Activated naive CD8-positive, alpha-beta T cell treated with anti-CD3 and anti-CD28 coated beads for 36 hours (primary cell): ENCODE measurements at regions not wholly inside any gene's neighbourhood (a gene's known extent, or its start where the extent isn't known, plus 50 kb on each side); places are given as distances from the start of the nearest gene placed in this dataset.
A peak's percentile ranks its signal among the peaks of the same experiment; 100 is the strongest.

Experiments
- DNase-seq: peaks from one replicate; pipeline ENCODE4 v3.0.0; 2021
- H3K27ac Mint-ChIP-seq: one replicate; pipeline ENCODE4 v1.8.0; 2022; ENCODE audit warnings: mild to moderate bottlenecking, moderate library complexity, mixed read lengths
- H3K27me3 Mint-ChIP-seq: one replicate; pipeline ENCODE4 v1.8.0; 2022; ENCODE audit warnings: mild to moderate bottlenecking, mixed read lengths
- H3K36me3 Mint-ChIP-seq: one replicate; pipeline ENCODE4 v1.8.0; 2021; ENCODE audit warnings: mild to moderate bottlenecking, mixed read lengths
- H3K4me1 Mint-ChIP-seq: one replicate; pipeline ENCODE4 v1.8.0; 2021; ENCODE audit warnings: mixed read lengths
- H3K4me3 Mint-ChIP-seq: one replicate; pipeline ENCODE4 v1.8.0; 2022; ENCODE audit warnings: mild to moderate bottlenecking, moderate library complexity, mixed read lengths
- H3K9me3 Mint-ChIP-seq: one replicate; pipeline ENCODE4 v1.8.0; 2022; ENCODE audit warnings: mixed read lengths

DNA sequence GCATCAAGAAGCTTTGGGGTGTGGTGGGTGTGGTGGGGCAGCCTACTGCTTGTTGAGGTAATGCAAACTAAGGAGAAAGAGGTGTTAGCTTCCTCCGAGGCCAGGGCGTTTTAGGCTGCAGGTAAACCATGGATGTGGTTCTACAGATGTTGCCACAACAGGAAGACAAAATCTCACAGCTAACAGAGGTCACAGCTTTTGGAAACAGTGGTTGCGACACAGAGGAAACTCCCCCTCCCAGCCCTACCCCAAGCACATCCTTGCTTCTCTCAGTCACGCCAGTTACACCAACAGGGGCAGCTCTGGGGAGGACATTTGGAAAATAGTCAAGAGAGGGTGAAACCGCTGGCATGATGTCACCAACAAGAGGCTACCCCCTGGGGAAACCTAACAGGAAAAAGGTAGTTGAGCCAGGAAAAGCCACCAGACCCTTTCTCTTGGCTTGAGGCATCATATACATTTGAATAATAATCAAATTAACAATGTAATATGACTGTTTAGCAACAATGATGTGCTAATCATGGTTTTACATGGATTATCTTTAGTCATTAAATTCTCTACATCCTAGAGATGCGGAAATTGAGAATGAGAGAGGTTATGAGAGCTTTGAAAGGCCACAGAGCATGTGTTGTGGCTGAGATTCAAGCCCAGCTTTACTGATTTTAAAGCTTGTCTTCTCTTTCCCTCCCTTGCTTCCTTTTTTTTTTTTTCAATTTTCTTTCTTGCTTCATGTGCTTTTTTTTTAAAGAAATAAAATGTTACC, 82.2 kb upstream of the IL12B start:
- H3K27me3 Mint-ChIP-seq: no peaks in the 10 kb centered on the region
- peak; percentile 79 for DNase-seq
- peaks cover 6% of the 10 kb centered on the region for H3K9me3 Mint-ChIP-seq
- H3K36me3 Mint-ChIP-seq: peaks cover 5% of the 10 kb centered on the region
- H3K4me3 Mint-ChIP-seq: no peak overlapping the region
- peaks cover 53% of the 10 kb centered on the region for H3K4me1 Mint-ChIP-seq
- peak overlapping the region; percentile 80 for H3K27ac Mint-ChIP-seq

GRCh38 chr5:159414021-159414420, 83.7 kb upstream of the IL12B start:
- peaks cover 4% of the 10 kb centered on the region for H3K9me3 Mint-ChIP-seq
- no peak overlapping the region for H3K4me3 Mint-ChIP-seq
- no peak overlapping the region for H3K27ac Mint-ChIP-seq
- peaks cover 2% of the 10 kb centered on the region for H3K36me3 Mint-ChIP-seq
- DNase-seq: no peak
- no peaks in the 10 kb centered on the region for H3K27me3 Mint-ChIP-seq
- peaks cover 50% of the 10 kb centered on the region for H3K4me1 Mint-ChIP-seq

DNA sequence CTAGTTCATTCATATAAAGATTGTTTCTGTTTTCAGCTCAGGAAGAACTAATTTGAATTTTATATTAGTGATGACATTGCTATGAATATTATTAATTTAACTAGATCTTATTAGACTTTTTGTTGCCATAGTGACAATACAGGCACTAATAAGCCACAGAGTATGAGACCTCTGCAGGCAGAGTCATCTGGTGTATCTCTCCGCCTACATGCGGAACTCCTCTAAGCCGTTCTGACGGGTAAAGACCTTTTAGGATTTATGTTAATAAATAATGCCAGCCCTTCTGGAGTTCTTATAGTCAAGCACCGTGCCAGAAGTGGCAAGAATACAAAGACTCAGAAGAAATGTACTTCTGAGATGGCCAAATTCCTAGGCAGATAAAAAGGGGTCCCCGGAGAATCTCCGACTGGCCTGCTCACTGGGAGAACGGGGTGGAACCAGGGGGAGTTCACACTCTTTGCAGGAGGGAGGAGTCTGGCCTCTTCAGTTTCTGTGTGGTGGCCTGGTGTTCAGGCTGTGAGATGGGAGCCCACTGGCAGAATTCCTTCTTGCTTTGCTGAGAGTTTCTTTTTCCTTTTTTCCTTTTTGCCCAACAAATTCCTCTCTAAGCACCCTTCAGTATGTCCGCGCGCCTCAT, 85.1 kb upstream of the IL12B start:
- Mint-ChIP-seq H3K27me3 (no peaks in the 10 kb centered on the region), H3K9me3 (peaks cover 4% of the 10 kb centered on the region), H3K36me3 (peaks cover 2% of the 10 kb centered on the region), H3K4me1 (peaks cover 38% of the 10 kb centered on the region), H3K27ac (no peak overlapping the region), H3K4me3 (no peak overlapping the region)
- no peak for DNase-seq

- no peak for DNase-seq
- no peaks in the 10 kb centered on the region for H3K36me3 Mint-ChIP-seq
- H3K4me3 Mint-ChIP-seq: no peak overlapping the region
- no peaks in the 10 kb centered on the region for H3K27me3 Mint-ChIP-seq
- H3K27ac Mint-ChIP-seq: no peak overlapping the region
- peaks cover 28% of the 10 kb centered on the region for H3K4me1 Mint-ChIP-seq
- H3K9me3 Mint-ChIP-seq: peaks cover 3% of the 10 kb centered on the region
Measured at GRCh38 chr5:159416438-159416837, 86.2 kb upstream of the IL12B start.

DNA sequence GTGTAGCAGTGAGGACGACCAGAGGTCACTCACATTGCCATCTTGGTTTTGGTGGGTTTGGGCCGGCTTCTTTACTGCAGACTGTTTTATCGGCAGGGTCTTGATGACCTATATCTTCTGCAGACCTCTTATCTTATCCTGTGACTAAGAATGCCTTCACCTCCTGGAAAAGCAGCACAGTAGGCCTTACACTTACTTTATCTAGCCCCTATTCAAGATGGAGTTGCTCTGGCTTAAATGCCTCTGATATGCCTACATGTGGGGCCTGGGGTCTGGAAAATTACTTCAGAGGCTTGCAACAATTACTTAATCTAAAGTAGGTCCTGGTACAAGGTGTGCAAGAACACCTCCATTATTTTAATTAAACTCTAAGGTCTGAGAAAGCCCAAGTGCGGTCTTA, 86.9 kb upstream of the IL12B start:
- Mint-ChIP-seq H3K4me3 (no peak overlapping the region), H3K27ac (no peak overlapping the region), H3K9me3 (peaks cover 1% of the 10 kb centered on the region), H3K36me3 (no peaks in the 10 kb centered on the region), H3K27me3 (no peaks in the 10 kb centered on the region), H3K4me1 (peaks cover 20% of the 10 kb centered on the region)
- DNase-seq: no peak

DNA sequence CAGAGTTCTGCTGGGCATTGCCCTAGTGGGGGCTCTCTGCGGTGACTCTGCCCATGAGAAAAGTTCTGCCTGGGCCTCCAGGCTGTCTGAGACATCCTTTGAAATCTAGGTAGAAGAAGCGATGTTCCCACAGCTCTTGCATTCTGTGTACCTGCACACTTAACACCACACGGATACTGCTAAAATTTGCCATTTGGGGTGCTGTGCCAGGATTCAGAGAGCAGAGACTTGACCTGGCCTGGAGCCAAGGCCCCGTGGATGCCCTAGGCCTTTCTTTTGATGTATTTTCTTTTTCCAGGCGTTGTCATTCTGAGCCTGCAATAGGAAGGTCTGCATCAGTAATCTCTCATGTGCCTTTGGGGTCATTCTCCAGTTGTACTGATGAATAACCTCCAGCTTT, 89.3 kb upstream of the IL12B start:
- Mint-ChIP-seq H3K27me3 (no peaks in the 10 kb centered on the region), H3K36me3 (no peaks in the 10 kb centered on the region), H3K4me1 (peaks cover 3% of the 10 kb centered on the region), H3K9me3 (peaks cover 1% of the 10 kb centered on the region), H3K27ac (no peak overlapping the region), H3K4me3 (no peak overlapping the region)
- peak; percentile 18 for DNase-seq

- no peak for DNase-seq
- no peak overlapping the region for H3K4me3 Mint-ChIP-seq
- no peaks in the 10 kb centered on the region for H3K36me3 Mint-ChIP-seq
- peaks cover 1% of the 10 kb centered on the region for H3K9me3 Mint-ChIP-seq
- H3K4me1 Mint-ChIP-seq: no peaks in the 10 kb centered on the region
- no peaks in the 10 kb centered on the region for H3K27me3 Mint-ChIP-seq
- H3K27ac Mint-ChIP-seq: no peak overlapping the region
Measured at GRCh38 chr5:159420940-159421339, 90.7 kb upstream of the IL12B start.

GRCh38 chr5:159422361-159422760, 92.1 kb upstream of the IL12B start:
- H3K4me1 Mint-ChIP-seq: peaks cover 11% of the 10 kb centered on the region
- H3K27me3 Mint-ChIP-seq: no peaks in the 10 kb centered on the region
- no peak overlapping the region for H3K27ac Mint-ChIP-seq
- no peak overlapping the region for H3K4me3 Mint-ChIP-seq
- no peak for DNase-seq
- no peaks in the 10 kb centered on the region for H3K36me3 Mint-ChIP-seq
- peaks cover 1% of the 10 kb centered on the region for H3K9me3 Mint-ChIP-seq

- Mint-ChIP-seq H3K9me3 (peaks cover 1% of the 10 kb centered on the region), H3K27ac (no peak overlapping the region), H3K36me3 (no peaks in the 10 kb centered on the region), H3K4me1 (peaks cover 16% of the 10 kb centered on the region), H3K27me3 (no peaks in the 10 kb centered on the region), H3K4me3 (no peak overlapping the region)
- DNase-seq: no peak
Measured at GRCh38 chr5:159422910-159423309, 92.6 kb upstream of the IL12B start.

- DNase-seq: no peak
- Mint-ChIP-seq H3K27me3 (no peaks in the 10 kb centered on the region), H3K27ac (no peak overlapping the region), H3K9me3 (no peaks in the 10 kb centered on the region), H3K4me3 (no peak overlapping the region), H3K36me3 (no peaks in the 10 kb centered on the region), H3K4me1 (peaks cover 19% of the 10 kb centered on the region)
Measured at GRCh38 chr5:159424123-159424522, 93.8 kb upstream of the IL12B start.

DNA sequence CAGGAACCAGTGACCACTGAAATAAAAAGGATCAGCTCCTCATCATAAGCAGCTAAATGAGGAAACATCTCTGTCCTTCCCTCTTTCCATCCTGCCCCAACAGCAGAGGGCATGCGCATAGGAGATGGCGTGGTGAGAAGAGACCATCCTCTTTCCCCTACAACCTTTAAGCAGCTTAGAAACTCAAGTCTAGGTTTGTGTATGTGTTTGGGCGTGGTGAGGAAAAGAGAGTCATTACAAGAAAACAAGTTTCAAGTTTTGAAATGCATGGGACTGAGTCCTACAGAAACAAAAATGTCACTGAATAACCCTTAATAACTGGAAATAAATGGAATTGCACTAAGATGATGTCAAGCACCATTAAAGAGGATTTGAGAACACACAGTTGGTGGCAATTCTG, 96.4 kb upstream of the IL12B start:
- Mint-ChIP-seq H3K4me3 (no peak overlapping the region), H3K9me3 (no peaks in the 10 kb centered on the region), H3K4me1 (peaks cover 22% of the 10 kb centered on the region), H3K36me3 (no peaks in the 10 kb centered on the region), H3K27ac (no peak overlapping the region), H3K27me3 (no peaks in the 10 kb centered on the region)
- no peak for DNase-seq

DNA sequence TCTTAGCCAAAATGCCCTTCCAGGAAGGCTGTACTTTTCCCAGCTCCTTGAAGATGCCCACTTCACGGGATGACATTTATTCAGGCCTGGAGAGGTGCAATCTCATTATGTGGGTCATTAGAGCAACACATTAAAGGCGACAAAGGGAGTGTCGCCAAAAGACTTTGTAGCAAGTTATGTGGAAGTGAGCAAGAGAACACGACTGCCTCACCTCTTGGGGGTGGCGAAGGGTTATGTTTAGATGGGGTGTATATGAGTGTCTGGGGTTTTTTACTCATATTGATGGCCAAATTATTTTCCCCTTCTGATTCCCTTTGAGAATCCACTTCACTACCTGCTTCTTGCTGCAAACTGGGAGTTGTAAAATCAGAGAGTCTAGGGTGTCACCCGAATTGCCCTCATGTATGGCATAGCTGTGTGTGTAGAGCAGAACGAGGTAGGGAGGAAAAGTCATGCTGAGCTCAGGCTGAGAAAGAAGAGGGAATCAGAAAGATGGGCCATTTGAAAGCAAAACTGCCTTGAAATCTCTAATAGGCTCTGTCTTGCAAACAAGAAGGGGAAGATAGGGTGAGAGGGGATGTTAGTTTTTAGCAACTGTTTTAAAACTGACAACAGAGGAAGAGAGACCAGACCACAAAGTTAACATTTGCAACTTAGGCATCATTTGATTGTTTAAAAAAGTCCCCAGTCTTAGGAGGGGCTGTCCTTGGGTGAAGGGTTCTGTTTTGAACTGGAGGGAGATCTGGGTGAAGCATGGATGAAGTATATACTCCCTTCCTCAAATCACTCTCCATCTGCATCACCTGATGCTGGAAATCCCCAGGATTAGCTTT, 97.1 kb upstream of the IL12B start:
- Mint-ChIP-seq H3K27me3 (no peaks in the 10 kb centered on the region), H3K36me3 (no peaks in the 10 kb centered on the region), H3K4me3 (no peak overlapping the region), H3K9me3 (no peaks in the 10 kb centered on the region), H3K27ac (peak overlapping the region; percentile 12), H3K4me1 (peaks cover 22% of the 10 kb centered on the region)
- no peak for DNase-seq

DNA sequence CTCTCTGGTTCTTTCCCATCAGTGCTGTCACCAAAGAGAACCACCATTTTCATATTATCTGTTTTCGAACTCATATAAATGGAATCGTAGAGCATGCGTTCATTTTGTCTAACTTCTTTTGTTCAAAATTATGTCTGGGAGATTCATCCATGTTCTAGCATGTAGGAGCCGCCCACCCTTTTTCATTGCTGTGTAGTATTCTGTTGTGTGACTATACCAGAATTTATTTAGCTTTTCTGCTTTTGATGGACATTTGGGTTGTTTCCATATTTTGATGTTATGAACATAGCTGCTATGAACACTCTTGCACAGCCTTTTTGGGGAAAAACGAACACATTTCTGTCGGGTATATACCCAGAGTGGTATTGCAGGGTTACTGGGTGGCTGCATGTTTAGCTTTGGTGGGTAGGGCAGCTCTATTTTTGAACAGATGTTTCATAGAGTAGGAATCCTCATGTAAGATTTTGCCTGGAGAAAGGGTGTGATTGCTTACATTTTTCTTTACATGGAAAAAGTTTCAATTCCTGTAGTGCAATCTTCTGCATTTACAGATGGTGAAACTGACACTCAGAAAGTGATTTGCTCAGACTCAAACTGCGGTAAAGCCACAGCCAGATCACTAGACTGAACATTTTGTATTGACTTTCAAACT, 100.2 kb upstream of the IL12B start:
- no peaks in the 10 kb centered on the region for H3K36me3 Mint-ChIP-seq
- H3K27me3 Mint-ChIP-seq: no peaks in the 10 kb centered on the region
- no peak overlapping the region for H3K4me3 Mint-ChIP-seq

GRCh38 chr5:159435855-159436254, 105.6 kb upstream of the IL12B start:
- Mint-ChIP-seq H3K27me3 (no peaks in the 10 kb centered on the region), H3K9me3 (no peaks in the 10 kb centered on the region), H3K36me3 (no peaks in the 10 kb centered on the region), H3K4me3 (no peak overlapping the region), H3K4me1 (peaks cover 2% of the 10 kb centered on the region), H3K27ac (no peak overlapping the region)
- no peak for DNase-seq

More for the DNA sequence above, 100.2 kb upstream of the IL12B start:
- no peaks in the 10 kb centered on the region for H3K9me3 Mint-ChIP-seq
- no peak overlapping the region for H3K27ac Mint-ChIP-seq
- DNase-seq: no peak
- peaks cover 22% of the 10 kb centered on the region for H3K4me1 Mint-ChIP-seq

- H3K27ac Mint-ChIP-seq: no peak overlapping the region
- H3K36me3 Mint-ChIP-seq: no peaks in the 10 kb centered on the region
- no peaks in the 10 kb centered on the region for H3K9me3 Mint-ChIP-seq
- no peak overlapping the region for H3K4me3 Mint-ChIP-seq
- no peaks in the 10 kb centered on the region for H3K27me3 Mint-ChIP-seq
- DNase-seq: no peak
- H3K4me1 Mint-ChIP-seq: no peaks in the 10 kb centered on the region
Measured at GRCh38 chr5:159438092-159438491, 107.8 kb upstream of the IL12B start.
